ENCODE measurements at regions not wholly inside any gene's neighbourhood (a gene's known extent, or its start where the extent isn't known, plus 50 kb on each side); places are given as distances from the start of the nearest gene placed in this dataset.

- TF ChIP-seq CTCF (conservative IDR thresholded peaks at IDR 0.05; ENCODE audit: low read depth, low read length), result no peak
- no peak for TF ChIP-seq EZH2 (IDR thresholded peaks at IDR 0.05; ENCODE audit: borderline replicate concordance, low read depth, low read length, poor library complexity, severe bottlenecking)
Observed at GRCh38 chr22:34526681-34527080, 539.3 kb upstream of the ISX start.

Data from A673 (cell line).